ENCODE measurements at regions not wholly inside any gene's neighbourhood (a gene's known extent, or its start where the extent isn't known, plus 50 kb on each side); places are given as distances from the start of the nearest gene placed in this dataset.

DNA sequence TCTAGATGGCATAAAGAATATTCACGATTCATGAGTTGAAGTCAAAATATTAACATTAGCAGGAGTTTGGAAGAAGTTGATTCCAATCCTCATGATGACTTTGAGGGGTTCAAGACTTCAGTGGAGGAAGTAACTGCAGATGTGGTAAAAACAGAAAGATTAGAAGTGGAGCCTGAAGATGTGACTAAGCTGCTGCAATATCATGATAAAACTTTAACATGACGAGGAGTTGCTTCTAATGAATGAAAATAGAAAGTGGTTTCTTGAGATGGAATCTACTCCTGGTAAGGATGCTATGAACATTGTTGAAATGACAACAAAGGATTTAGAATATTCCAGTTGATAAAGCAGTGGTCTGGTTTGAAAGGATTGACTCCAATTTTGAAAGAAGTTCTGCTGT, 70.1 kb upstream of the TMLHE start:
- DNase-seq: no peak

- DNase-seq: no peak
These were observed 67.0 kb upstream of the TMLHE start for GRCh38 chrX:155679715-155680114.

DNA sequence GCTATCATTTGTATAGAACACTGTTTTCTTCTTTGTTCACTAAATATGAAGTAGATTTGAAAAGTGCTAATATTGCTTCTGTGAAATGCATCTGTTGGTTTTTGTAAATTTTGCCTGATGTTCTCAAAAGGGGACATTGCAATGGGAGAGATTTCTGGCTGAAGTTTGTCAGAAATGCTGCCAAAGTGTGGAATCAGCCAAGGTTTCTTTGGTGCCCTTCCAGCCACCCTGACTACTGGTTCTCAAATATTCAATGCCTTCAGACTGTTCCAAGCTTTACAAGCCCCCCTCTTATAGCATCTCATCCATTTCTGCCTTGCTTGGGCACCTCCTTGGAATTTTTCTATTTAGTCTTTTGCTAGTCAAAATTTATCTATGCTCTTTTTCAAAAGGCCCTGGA, 60.6 kb upstream of the TMLHE start:
- no peak for DNase-seq

GRCh38 chrX:155666741-155667140, 54.0 kb upstream of the TMLHE start:
- DNase-seq: no peak
